ENCODE measurements at regions not wholly inside any gene's neighbourhood (a gene's known extent, or its start where the extent isn't known, plus 50 kb on each side); places are given as distances from the start of the nearest gene placed in this dataset.
"Not testable (repeated sequence)": the region's sequence is repeated elsewhere in the genome, so short reads cannot be mapped to it uniquely, and the experiment has no call there.

DNA sequence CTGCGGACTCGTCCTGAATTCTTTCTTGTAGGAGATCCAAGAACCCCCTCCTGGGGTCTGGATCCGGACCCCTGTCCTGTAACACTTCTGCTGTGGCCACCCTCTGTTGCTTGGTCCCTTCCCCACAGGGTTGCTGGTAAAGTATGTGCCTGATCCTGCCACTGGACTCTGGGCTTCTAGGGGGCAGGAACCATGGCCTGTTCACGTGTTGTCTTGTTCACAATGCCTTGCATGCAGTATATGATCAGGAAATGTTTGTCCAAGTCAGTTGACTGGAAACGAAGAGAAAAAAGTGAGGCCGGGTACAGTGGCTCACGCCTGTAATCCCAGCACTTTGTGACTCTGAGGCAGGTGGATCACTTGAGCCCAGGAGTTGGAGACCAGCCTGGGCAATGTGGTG lies 139.3 kb upstream of the ALDH1B1 start:
- no peak for DNase-seq

DNA sequence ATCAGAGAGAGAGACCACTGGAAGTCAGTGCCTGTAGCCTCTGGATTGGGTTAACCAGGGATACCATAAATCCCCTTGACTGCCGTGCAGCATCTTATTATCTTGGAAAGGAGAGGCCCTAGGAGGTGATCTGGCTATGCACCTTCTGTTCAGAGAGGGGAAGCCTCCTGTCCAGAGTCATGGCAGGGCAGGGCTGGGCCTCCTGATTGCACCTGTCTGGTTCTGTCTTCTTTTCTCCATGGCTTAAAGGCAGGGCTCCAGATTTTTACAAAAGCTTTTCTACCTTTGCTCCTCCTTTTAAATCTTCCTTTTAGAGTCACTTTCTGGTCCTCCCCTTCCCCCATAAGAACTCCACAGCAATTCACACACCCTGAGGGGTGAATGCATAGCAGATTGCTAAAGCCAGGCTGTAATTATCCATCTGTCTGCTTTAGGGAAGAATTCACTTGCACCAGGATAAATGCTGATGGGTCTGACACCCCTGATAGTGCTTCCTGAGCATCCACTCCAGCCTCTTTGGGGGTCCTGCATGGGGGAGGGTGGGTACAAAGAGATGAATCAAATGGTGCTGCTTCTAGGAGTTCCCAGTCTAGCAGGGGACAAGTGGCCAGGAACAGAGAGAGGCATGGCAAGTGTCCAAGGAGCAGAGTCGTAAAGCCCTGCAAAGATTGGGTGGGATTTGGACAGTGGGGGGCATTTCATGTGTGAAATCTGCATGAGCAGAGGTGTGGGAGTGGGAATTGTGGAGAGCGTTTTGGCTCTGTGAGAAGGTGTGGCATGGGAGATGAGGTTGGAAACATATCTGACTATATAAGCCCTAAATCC lies 141.3 kb upstream of the ALDH1B1 start:
- no peak for DNase-seq

DNA sequence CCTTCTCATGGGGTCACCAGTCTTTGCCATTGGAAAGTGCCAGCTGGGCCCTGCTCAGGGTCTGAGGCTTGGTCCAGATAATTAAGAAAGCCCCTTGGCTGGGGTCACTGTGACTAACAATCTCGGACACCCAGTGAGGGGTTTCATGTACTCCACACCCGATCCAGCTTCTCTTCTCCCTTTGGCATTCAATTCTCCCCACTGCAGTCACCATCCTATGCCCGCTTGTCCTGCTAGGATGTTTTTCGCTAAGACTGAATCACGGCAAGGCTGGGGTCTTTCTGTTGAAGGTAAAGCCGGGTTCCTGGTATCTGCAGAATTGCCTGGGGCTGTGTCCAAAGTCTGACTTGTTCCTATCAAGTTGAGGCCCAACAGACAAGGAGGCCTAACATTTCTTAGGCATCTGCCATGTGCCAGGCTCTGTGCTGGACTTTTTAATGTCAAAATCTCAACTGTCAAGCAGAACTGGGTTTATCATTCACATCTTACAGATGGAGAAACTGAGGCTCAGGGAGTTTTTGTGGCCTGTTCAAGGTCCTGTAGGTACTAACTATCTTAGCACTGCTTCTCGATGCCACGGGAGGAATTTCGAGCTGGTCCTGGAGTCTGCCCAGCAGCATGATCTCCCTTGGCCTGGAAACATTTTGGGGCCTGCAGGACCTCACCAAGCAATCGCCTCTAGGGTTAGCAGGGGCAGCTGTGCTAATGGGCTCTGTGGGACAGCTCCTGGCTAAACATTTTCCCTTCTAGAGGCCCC lies 142.0 kb upstream of the ALDH1B1 start:
- no peak for DNase-seq

DNA sequence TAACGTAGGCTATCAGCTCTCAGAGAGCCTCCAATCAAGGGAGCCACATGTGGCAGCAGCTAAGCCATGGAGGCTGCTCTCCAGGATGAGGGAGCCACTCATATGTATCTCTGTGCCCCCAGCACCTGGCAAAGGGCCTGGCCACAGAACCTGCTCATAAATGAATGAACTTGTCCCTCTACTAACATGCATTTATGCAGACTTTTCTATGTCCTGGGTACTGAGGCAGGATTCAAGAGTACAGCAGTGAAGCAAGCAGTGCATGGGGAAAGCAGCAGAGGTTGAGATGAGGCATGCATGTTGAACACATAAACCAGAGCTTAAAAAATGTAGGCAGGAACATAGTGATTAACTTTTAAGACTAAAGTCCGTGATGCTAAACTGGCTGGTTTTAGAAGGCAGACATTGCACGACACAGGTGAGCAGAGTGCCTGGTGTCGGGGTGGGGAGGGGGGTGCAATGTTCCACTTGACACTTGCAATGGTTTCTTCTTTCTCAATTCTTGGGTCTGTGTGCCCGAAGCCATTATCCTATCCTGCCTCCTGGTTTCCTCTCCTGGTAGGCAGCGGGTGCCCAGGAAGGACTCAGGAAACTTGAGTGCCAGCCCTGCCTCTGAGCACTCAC lies 142.8 kb upstream of the ALDH1B1 start:
- DNase-seq = no peak

DNA sequence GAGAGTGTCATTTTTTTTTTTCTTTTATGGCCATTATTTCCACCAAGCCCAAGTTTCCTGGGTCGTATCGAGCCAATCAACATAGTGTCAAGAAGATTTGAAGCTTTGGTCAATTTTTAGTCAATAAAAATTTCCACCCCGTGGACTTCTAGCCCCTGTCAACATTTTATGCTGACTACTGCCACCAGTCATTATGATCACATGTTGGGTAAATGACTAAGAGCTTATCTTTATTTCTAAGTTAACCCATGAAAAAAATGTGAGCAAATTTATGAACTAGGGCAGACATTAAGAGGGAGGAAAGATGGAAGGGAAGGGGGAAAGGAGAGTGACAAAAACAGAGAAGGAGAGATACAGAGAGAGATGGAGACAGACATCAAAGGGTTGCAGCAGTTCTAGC lies 143.5 kb upstream of the ALDH1B1 start:
- no peak for DNase-seq

DNA sequence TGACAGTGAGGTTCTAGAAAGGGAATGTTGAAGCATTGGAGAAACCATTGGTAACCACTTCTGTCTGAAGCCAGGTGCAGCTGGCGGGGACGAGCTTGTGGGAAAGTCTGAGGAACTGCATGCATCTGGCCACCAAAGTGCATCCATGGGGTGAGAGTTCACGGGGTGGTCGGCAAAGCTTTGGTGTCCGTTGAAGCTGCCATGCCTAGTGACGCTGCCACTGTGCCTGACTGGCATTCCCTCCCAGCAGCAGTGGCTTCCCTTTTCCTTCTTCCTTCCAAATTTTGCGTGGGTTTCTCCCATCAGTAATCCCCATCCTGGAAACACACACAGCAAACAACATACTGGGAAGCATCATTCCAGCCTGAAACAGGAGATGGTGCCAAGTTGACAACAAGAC lies 145.7 kb upstream of the ALDH1B1 start:
- DNase-seq = no peak

DNA sequence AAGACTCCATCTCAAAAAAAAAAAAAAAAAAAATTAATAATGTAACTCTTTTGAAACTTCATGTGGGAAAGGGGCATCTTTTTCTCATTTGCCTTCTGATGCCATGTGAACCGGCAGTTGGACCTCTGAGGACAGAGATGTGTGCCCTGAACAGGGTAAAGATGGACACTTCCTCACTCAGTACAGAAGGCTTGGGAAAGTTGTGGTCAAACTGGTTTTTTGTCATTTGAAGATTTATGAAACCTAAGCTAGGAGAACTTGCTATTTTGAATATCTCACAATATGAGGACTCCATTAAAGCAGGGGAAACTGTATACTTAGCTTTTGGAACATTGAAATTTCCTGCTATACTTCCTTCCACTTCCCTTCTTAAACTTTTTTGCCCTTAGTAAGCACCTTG lies 147.5 kb upstream of the ALDH1B1 start:
- DNase-seq = no peak

DNA sequence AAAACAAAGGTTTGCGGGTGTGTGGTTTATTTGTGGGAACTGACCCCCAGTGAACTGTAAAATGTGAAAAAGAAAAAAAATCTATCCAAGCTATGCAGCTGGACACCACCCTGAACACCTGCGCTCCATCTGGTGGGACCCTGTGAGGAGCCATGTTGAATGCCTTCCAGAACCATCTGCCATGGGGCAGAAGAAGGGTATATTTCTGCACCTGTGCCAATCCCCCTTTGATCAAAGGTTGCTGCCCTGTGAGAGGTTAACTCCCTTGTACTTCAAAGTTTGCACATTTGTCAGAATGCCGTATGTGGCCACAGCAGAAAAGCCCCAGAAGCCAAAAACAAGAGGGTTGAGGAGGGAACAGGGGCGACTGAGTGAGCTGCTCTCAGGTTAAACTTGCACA lies 148.5 kb upstream of the ALDH1B1 start:
- DNase-seq = no peak

DNA sequence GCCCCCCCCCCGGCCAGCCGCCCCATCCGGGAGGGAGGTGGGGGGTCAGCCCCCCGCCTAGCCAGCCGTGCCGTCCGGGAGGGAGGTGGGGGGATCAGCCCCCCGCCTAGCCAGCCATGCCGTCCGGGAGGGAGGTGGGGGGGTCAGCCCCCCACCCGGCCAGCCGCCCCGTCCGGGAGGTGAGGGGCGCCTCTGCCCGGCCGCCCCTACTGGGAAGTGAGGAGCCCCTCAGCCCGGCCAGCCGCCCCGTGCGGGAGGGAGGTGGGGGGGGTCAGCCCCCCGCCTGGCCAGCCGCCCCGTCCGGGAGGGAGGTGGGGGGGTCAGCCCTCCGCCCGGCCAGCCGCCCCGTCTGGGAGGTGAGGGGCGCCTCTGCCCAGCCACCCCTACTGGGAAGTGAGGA lies 150.4 kb upstream of the ALDH1B1 start:
- DNase-seq = not testable (repeated sequence)

DNA sequence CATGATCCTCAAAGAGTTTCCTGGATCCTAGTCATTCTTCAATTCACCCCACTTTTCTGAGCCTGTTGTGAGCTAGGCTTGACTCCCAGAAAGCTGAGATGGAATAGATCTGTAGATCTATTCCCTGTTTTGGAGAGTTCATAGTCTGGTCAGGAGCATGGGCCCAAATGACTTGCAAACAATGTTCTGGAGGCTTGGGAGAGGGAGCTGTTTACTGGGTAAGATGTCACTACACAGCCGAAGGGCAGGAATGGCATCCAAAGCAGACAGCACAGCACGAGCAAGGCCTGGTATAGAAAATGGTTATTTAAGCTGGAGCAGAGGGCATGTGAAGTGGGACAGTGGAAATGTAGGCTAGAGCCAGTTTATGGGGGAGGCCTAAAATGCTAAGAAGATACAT lies 152.5 kb upstream of the ALDH1B1 start:
- no peak for DNase-seq

DNA sequence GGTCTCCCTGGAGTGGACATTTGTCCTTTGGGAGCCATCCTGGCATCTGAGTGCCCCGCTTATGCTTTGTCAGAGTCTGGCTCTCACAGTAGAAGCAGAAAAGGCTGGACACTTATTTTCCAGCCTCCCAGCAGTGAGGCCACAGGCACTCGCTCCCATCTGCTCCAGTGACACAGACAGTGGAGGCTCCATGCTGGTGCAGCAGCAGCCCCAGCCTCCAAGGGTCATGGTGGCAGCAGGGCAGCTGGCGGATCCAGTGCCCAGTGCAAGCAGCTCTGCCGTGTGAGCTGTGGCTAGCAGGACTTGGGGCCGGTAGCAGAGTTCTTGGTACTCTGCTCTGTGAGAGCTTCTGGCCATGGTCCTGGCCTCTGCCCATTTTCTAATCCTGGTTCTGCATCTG lies 157.3 kb upstream of the ALDH1B1 start:
- no peak for DNase-seq

DNA sequence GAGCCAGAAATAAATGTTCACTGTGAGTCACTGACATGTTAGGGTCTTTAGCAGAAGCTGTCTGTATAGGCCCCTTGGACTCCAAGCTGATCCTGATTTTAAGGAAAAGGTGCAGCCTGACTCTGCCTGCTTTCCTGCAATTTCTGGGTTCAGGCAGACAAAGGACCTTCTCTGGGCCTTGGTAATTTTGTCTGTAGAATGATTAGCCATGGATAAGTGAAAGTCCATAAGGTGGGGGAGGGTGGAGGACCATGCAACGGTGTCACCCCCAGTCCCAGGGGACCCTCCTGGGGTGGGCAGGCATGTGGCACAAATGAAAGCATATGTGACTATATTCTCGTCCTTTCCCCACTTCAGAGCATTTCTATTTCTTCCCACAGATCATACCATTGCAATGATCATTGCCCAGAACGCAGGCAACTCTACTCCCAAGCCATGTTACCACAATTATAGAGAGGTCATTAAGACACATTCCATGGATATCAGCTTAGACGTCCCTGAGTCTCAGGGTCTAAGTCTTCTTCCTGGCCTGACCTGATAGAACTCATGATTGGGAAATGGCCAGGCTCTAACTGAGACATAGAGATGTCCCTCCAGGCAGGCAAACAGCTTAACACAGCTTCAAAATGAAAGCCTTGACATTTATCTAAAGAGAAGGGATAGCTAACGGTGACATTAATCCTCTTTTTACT lies 157.9 kb upstream of the ALDH1B1 start:
- DNase-seq = no peak

DNA sequence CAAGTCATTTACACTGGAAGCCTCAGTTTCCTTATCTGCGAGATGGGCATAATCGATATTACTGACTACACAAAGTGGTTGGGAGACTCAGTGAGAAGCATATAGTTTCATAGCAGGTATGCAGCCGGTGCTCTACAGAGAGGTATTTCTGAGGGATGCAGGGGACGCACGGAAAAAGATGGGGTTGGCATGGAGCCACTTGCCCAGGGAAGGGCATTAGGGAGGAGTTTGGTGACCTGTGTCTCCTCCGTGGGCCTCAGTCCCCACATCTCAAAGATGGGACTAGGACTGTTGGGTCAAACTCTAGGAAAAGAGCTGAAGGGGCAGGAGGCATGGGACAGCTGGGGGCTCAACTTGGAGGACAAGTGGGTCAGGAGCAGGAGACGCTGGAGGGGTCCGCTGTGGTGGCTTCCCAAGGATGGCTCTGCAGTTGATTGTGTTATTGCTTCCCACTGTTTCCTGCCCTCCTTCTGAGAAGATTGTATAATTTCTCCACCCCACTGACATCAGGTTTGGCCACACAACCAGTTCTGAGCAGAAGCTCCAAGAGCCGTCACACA lies 158.6 kb upstream of the ALDH1B1 start:
- DNase-seq = no peak

DNA sequence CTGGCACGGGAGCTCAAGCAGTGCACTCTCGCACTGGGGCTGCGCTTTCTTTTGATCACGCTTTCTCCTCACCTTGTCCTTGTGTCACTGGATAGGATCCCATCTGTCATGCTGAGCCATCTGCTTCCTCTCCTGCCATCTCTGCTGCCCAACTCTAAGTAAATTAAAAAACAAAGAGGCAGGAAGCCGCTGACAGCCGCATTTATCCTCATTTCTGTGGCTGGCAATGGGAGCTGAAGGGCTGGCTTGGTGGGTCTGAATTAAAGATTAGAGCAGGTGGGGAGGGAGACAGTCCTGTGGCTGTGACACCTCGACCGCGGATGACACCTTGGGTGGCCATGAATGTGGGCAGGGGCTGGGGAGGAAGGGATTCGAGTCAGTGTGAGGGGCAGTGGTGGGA lies 159.2 kb upstream of the ALDH1B1 start:
- no peak for DNase-seq

DNA sequence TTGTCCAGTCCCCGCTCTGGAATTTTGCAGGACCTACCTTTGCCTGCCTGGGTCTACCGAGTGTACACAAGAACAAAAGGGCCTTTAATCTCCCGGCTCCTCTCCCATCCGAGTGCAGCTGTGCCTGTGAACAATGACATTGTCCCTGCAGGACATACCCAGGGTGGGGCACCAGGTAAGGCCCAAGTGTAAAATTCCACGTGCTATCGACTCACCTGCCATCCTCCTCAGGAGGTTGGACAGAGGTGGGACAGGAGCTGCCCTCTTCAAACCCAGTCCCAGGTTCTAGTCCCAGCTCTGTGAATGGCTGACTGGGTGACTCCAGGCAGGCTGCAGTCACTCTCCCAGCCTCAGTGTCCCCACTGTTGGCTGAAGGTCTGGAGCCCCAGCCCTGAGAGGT lies 159.6 kb upstream of the ALDH1B1 start:
- no peak for DNase-seq

DNA sequence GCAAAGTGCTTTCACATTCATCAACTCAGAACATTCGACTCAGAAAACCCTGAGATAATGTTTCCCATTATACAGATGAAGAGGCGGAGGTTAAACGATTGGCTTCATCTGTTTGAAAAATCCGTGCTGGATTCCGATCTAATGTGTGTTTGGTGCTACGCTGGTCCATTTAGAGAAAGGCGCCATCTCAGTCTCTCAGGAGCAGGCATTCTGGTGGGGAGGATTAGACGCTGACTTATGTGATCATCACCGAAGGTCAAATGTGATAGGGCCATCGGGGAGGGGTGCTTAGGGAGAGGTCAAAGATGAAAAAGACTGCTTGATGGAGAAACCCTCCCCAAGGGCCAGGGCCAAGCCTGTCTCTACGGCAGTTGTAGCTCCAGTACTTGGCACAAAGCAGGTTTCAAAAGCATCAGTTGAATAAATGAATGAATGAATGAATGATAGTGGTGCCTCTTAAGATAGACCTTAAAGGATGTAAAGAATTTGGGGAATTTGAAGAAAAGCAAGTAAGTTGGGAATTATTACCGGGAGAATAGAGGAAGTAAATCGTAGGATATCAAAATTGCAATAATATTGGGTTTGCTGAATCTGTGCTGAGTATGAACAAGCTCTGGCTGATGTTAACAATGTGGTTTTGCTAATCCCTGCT lies 160.6 kb upstream of the SHB start:
- DNase-seq = no peak

DNA sequence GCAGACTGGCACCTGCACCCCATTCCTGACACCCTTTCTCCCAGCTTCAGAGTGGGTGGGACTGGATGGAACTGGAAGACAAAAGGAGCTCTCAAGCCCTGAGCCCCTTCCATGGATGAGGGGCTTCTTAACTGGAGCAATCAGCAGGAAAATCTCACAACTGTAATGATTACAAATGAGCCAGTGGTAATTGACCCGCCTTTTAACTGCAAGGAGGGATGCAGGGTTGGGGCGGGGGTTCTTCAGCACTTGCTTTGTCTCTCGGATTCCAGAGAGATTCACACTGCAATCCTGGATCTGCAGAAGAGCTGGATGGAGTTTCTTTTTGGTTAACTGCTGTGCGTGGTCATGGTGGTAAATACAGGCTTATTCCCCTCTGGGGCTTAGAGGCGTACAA lies 160.1 kb upstream of the SHB start:
- DNase-seq = no peak

DNA sequence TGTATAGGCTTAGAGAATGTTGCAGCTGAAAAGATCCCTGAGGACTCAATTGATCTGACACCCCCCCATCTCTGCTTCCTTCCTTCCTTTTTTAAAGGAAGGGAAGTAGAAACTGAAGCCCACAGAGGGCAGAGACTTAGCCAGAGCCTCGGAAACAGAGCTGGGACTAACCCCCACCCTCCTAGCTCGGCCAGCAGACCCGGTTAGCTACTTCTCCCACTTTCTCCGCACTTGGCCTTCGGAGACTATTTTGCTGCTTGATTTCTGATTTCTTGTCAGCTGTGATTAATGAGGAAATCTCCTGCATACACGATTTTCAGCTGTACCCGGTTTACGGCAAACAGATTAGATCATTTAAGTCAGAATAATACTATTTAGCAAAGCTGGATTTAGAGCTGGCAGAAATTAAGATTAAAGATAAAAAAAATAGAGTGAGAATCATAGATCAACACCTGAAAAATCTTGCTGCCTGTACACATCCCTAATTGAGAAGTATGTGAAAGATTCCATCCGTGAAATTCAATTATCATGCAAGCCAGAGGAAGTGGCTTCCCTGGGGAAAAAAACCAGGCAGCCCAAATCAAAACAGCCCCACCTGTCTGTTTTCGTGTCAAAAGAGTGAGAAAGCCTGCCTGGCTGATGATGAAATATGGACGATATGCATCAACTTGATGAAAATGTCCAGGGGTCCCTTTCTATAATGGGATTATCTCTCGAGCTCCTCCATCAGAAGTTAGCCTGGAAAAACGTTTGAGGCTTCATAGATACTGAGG lies 159.5 kb upstream of the SHB start:
- DNase-seq = no peak

DNA sequence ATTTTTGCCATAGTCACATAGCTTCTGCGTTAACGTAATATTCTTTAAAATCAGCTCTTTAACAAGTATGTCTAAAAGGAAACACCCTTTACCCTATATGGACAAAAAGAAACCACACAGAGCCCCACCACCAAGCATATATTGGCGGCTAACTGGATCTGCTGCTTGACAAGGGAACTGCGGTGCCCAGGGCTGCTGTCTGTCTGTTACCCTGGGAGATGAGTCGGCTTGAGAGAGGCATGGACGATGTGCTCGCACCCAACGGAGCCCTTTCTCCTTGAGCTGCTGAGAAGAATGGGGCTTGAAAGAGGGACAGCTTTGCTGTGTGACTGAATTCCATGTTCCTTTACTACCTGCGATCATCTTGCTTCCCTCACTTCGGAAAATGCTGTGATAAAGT lies 158.6 kb upstream of the SHB start:
- no peak for DNase-seq

DNA sequence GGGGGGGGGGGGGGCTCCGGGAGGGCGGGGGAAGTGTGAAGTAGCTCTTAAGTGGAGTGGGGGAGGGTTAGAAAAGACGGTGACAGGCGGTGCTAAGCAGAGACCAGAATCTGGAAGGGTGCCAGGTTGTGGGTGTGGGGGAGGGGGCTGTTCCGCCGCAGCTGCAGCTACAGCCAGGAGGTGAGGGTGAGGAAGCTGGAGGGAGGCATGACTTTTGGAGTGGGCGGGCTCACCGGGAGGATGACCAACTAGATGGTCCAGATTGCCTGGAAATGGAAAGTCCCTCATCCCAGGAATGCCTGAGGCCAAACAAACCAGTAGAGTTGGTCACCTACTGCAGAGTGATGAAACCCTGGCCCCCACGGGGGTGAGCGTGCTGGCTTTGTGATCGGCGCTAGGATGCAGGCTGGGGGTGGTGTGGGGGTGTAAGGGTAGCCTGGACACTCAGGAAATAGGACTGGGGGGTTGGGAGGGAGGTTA lies 158.1 kb upstream of the SHB start:
- peak; percentile 38 for DNase-seq

DNA sequence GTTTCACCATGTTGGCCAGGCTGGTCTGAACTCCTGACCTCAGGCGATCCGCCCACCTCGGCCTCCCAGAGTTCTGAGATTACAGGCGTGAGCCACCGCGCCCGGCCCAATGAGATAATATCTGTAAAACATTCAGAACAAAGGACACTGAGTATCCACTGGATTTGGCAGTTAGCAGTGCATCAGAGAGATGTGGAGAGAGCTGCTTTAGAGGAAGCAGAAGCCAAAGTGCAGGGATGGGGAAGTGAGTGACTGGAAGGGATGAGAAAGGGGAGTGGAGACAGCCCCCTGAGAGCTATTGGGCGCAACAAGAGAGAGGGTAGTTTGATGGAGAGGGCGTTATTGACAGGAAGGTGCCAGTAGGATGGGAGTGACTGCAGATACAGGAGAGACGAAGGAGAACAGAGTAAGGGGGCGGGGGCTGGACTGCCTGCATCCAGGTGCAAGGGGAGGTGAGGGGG lies 157.5 kb upstream of the SHB start:
- DNase-seq = no peak

DNA sequence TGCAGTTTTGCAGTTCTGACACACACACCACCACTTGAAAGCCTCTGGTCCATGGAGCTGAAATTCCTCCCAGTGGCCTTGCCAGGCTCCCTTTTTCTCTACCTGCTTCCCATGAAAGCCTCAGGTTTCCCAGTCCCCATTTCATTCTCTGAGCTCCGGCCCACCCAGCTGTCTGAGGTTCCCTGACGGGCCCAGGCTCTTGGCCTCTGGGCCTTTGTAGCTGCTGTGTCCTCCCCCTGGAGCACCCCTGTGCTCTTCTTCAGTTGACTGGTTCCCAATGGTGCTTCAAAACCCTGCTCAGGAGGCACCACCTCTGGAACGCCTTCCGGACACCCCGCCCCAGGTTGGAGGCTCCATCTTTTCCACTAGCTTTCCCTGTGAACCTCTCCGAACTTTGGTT lies 155.9 kb upstream of the SHB start:
- DNase-seq = no peak

Measured in activated CD4-positive, alpha-beta T cell treated with anti-CD3 and anti-CD28 coated beads, Interleukin-2, amount 50 U/mL, for 16 hours (primary cell).